Trophoblast cell (in vitro differentiated cells and primary cell): ENCODE measurements at regions not wholly inside any gene's neighbourhood (a gene's known extent, or its start where the extent isn't known, plus 50 kb on each side); places are given as distances from the start of the nearest gene placed in this dataset.

Experiments
- DNase-seq, 2 donors: peaks; one replicate each; pipeline ENCODE4 v3.0.0-alpha.2; 2016
- H2AFZ ChIP-seq: 2 replicates; pipeline ENCODE4 v1.6.1; 2013; ENCODE audit warnings: low read length, moderate library complexity, mild to moderate bottlenecking; ENCODE audit not compliant: insufficient read depth, poor library complexity
- H2AK5ac ChIP-seq: 2 replicates; pipeline ENCODE4 v1.6.1; 2013; ENCODE audit warnings: mild to moderate bottlenecking, low read length
- H2BK120ac ChIP-seq: 2 replicates; pipeline ENCODE4 v1.6.1; 2013; ENCODE audit warnings: low read length, mild to moderate bottlenecking, moderate library complexity; ENCODE audit not compliant: insufficient read depth, poor library complexity
- H2BK12ac ChIP-seq: 2 replicates; pipeline ENCODE4 v1.6.1; 2013; ENCODE audit warnings: mild to moderate bottlenecking, low read length, moderate library complexity
- H2BK5ac ChIP-seq: 2 replicates; pipeline ENCODE4 v1.6.1; 2013; ENCODE audit warnings: low read length, low read depth, moderate library complexity, mild to moderate bottlenecking; ENCODE audit not compliant: poor library complexity
- H3K14ac ChIP-seq: 2 replicates; pipeline ENCODE4 v1.6.1; 2013; ENCODE audit warnings: mild to moderate bottlenecking, low read length
- H3K18ac ChIP-seq: 2 replicates; pipeline ENCODE4 v1.6.1; 2013; ENCODE audit warnings: mild to moderate bottlenecking, low read length
- H3K23ac ChIP-seq: 2 replicates; pipeline ENCODE4 v1.6.1; 2013; ENCODE audit warnings: low read length
- H3K27ac ChIP-seq: 2 replicates; pipeline ENCODE4 v1.5.1; 2013; ENCODE audit warnings: low read depth, mild to moderate bottlenecking, inconsistent platforms, low read length, moderate library complexity
- H3K27me3 ChIP-seq: 2 replicates; pipeline ENCODE4 v1.6.1; 2013; ENCODE audit warnings: inconsistent platforms, mild to moderate bottlenecking, low read length, moderate library complexity; ENCODE audit not compliant: insufficient read depth
- H3K36me3 ChIP-seq, 2 experiments: 1 replicate in 1 of 2; 2 replicates in 1 of 2; pipeline ENCODE4 v1.6.1; 2013; ENCODE audit warnings: low read length in 2 of 2, mild to moderate bottlenecking in 2 of 2, moderate library complexity in 1 of 2; ENCODE audit not compliant: insufficient read depth in 2 of 2, control insufficient read depth in 1 of 2
- H3K4ac ChIP-seq: 2 replicates; pipeline ENCODE4 v1.6.1; 2013; ENCODE audit warnings: low read depth, mild to moderate bottlenecking, low read length, moderate library complexity
- H3K4me1 ChIP-seq, 2 experiments: 1 replicate in 1 of 2; 2 replicates in 1 of 2; pipeline ENCODE4 v1.6.1; 2013; ENCODE audit warnings: low read length in 2 of 2, mild to moderate bottlenecking in 2 of 2, moderate library complexity in 1 of 2; ENCODE audit not compliant: insufficient read depth in 2 of 2, control insufficient read depth in 1 of 2
- H3K4me2 ChIP-seq: 2 replicates; pipeline ENCODE4 v1.6.1; 2013; ENCODE audit warnings: inconsistent platforms, mild to moderate bottlenecking, low read length, moderate library complexity
- H3K4me3 ChIP-seq: 2 replicates; pipeline ENCODE4 v1.5.1; 2013; ENCODE audit warnings: mild to moderate bottlenecking, low read depth, low read length, inconsistent platforms
- H3K79me1 ChIP-seq: one replicate; pipeline ENCODE4 v1.6.1; 2013; ENCODE audit warnings: low read length
- H3K79me2 ChIP-seq: 2 replicates; pipeline ENCODE4 v1.6.1; 2013; ENCODE audit warnings: low read length, mild to moderate bottlenecking; ENCODE audit not compliant: control insufficient read depth, insufficient read depth, poor library complexity
- H3K9ac ChIP-seq: 2 replicates; pipeline ENCODE4 v1.6.1; 2013; ENCODE audit warnings: mild to moderate bottlenecking, low read length
- H3K9me3 ChIP-seq: 2 replicates; pipeline ENCODE4 v1.6.1; 2013; ENCODE audit warnings: low read depth, mild to moderate bottlenecking, control low read depth, inconsistent platforms, low read length; ENCODE audit not compliant: insufficient read depth
- H4K12ac ChIP-seq: 2 replicates; pipeline ENCODE4 v1.6.1; 2013; ENCODE audit warnings: low read depth, mild to moderate bottlenecking, low read length, moderate library complexity
- H4K8ac ChIP-seq: 2 replicates; pipeline ENCODE4 v1.6.1; 2013; ENCODE audit warnings: low read depth, mild to moderate bottlenecking, low read length, moderate library complexity
- H4K91ac ChIP-seq: one replicate; pipeline ENCODE4 v1.6.1; 2013; ENCODE audit warnings: low read depth, mild to moderate bottlenecking, low read length, moderate library complexity
- WGBS: extraction: QIAGEN DNeasy Blood & Tissue Kit; methylation state at CpG from one replicate; pipeline ENCODE4 v1.1.7; 2013; ENCODE audit warnings: missing lambda C conversion rate; ENCODE audit not compliant: insufficient read length, insufficient coverage; ENCODE audit errors: extremely low coverage; 5-methylcytosine and 5-hydroxymethylcytosine counted together

DNA sequence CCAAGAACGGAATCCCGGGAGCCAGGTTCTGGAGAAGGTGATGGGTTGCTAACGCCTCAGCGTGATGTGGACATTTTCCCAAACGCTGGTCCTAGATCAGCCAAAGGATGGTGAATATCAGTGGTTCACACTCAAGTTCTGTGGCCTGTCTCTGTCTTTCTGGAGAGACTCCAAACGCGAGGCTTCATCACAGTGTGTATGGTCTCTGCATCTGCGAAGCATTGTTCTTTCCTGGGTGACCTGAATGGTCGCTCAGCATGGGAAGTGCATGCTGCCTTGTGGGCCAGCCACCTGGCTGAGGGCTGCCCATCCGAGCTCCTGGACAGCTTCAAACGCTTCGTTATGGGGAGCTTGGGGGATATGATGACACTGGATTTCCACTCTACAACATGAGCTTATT lies 810.0 kb downstream of the TBC1D22A start:
- DNase-seq, result no peak
- Histone ChIP-seq H3K9me3 (peaks cover 56% of the 10 kb centered on the region), H2BK120ac (no peak overlapping the region), H3K9ac (no peak overlapping the region), H3K18ac (no peak overlapping the region), H4K8ac (no peak overlapping the region), H3K27ac (no peak overlapping the region), H4K91ac (no peak overlapping the region), H3K23ac (no peak overlapping the region), H2BK12ac (no peak overlapping the region), H3K36me3 (no peaks in the 10 kb centered on the region), H3K79me1 (no peaks in the 10 kb centered on the region), H3K27me3 (no peaks in the 10 kb centered on the region), H3K4ac (no peak overlapping the region), H3K14ac (no peak overlapping the region), H3K79me2 (no peaks in the 10 kb centered on the region), H3K4me2 (no peak overlapping the region), H4K12ac (no peak overlapping the region), H2AK5ac (no peak overlapping the region), H3K4me1 (no peaks in the 10 kb centered on the region), H2BK5ac (no peak overlapping the region), H2AFZ (no peak overlapping the region), H3K4me3 (no peak overlapping the region)
- no CpG with 5 or more reads among the region's 12 CpGs for WGBS

DNA sequence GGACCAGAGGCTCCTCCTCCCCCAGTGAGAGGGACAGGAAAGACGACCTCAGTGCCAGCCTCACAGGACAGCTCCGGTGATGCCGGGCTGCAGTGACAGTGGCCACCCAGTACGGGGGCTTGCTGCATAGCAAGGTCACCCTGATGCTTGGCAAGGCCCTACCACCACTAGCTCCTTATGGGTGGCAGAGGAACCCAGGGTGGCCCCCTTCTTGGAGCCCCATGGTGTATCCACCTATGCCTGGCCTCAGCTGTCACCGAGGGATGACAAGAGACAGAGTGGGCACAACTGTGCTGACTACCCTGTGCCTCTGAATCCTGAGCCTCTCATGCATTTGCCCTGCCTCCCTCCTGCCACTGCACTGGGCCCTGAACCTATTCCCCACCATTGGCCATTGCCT lies 809.2 kb downstream of the TBC1D22A start:
- H4K12ac ChIP-seq, result no peak overlapping the region
- no peak overlapping the region for H3K14ac ChIP-seq
- H3K23ac ChIP-seq, result no peak overlapping the region
- H3K79me2 ChIP-seq, result no peaks in the 10 kb centered on the region
- H2BK120ac ChIP-seq, result no peak overlapping the region
- H3K18ac ChIP-seq, result no peak overlapping the region
- H3K27me3 ChIP-seq, result no peaks in the 10 kb centered on the region
- no peak overlapping the region for H3K4me3 ChIP-seq
- no peak overlapping the region for H2BK5ac ChIP-seq
- WGBS, result no CpG with 5 or more reads among the region's 5 CpGs
- no peaks in the 10 kb centered on the region for H3K36me3 ChIP-seq
- peaks cover 59% of the 10 kb centered on the region for H3K9me3 ChIP-seq
- H3K4me2 ChIP-seq, result no peak overlapping the region
- no peaks in the 10 kb centered on the region for H3K4me1 ChIP-seq
- H3K4ac ChIP-seq, result no peak overlapping the region
- H3K79me1 ChIP-seq, result no peaks in the 10 kb centered on the region
- no peak overlapping the region for H3K9ac ChIP-seq
- no peak overlapping the region for H3K27ac ChIP-seq
- no peak overlapping the region for H2BK12ac ChIP-seq
- H2AK5ac ChIP-seq, result no peak overlapping the region
- no peak overlapping the region for H4K91ac ChIP-seq
- H2AFZ ChIP-seq, result no peak overlapping the region
- H4K8ac ChIP-seq, result no peak overlapping the region
- DNase-seq, result no peak

DNA sequence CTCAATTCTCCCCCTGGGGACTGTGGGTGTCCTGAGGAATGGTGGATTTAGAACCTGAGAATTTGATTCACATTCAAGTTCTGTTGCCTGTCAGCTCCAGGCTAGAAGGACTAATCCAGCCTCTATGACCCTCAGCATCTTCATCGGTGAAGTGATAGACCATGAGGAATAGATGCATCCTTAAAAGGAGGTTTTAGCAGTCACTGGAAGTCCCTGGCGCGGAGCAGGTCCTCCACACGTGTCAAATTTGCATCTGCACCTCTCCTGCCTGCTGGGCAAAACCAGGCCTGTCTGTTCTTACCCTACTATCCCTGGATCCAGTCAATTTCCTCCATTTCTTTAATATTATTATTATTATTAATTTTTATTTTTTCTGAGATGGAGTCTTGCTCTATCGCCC lies 808.4 kb downstream of the TBC1D22A start:
- no peak overlapping the region for H3K14ac ChIP-seq
- no peaks in the 10 kb centered on the region for H3K79me2 ChIP-seq
- H3K9me3 ChIP-seq, result peaks cover 65% of the 10 kb centered on the region
- WGBS, result no CpG with 5 or more reads among the region's 5 CpGs
- no peak overlapping the region for H2BK12ac ChIP-seq
- H3K4ac ChIP-seq, result no peak overlapping the region
- H3K9ac ChIP-seq, result no peak overlapping the region
- H3K23ac ChIP-seq, result no peak overlapping the region
- no peaks in the 10 kb centered on the region for H3K36me3 ChIP-seq
- no peak overlapping the region for H3K4me3 ChIP-seq
- no peak overlapping the region for H2AK5ac ChIP-seq
- H3K18ac ChIP-seq, result no peak overlapping the region
- H4K91ac ChIP-seq, result no peak overlapping the region
- no peak overlapping the region for H2BK5ac ChIP-seq
- no peak overlapping the region for H2AFZ ChIP-seq
- no peaks in the 10 kb centered on the region for H3K27me3 ChIP-seq
- H3K4me1 ChIP-seq, result no peaks in the 10 kb centered on the region
- H4K8ac ChIP-seq, result no peak overlapping the region
- no peak overlapping the region for H3K27ac ChIP-seq
- H3K79me1 ChIP-seq, result no peaks in the 10 kb centered on the region
- no peak overlapping the region for H4K12ac ChIP-seq
- H3K4me2 ChIP-seq, result no peak overlapping the region
- DNase-seq, result no peak
- H2BK120ac ChIP-seq, result no peak overlapping the region

DNA sequence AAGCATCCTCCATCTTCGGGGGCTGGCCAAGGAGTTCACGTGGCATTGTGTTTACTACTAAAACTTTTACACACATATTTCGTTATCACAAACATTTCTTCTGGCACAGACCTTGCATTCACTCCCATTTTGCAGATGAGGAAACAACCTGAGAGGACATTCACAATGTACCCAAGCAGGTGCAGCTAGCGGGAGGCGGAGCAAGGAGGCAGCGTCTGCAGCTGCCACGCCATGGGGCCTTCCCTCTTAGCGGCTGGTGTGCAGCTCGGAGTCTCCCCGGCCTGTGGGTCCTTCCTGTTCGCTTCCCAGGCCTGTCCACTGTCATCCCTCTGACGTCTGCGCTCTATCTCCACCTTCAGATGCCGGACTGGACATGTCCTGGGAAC lies 807.8 kb downstream of the TBC1D22A start:
- Histone ChIP-seq H2AK5ac (no peak overlapping the region), H3K27me3 (no peaks in the 10 kb centered on the region), H3K18ac (no peak overlapping the region), H2BK12ac (no peak overlapping the region), H3K4me1 (no peaks in the 10 kb centered on the region), H3K23ac (no peak overlapping the region), H4K91ac (no peak overlapping the region), H2BK5ac (no peak overlapping the region), H3K79me1 (no peaks in the 10 kb centered on the region), H3K4ac (no peak overlapping the region), H3K14ac (no peak overlapping the region), H3K4me3 (no peak overlapping the region), H3K9ac (no peak overlapping the region), H3K79me2 (no peaks in the 10 kb centered on the region), H3K36me3 (no peaks in the 10 kb centered on the region), H4K12ac (no peak overlapping the region), H3K4me2 (no peak overlapping the region), H2BK120ac (no peak overlapping the region), H2AFZ (no peak overlapping the region), H3K9me3 (peaks cover 68% of the 10 kb centered on the region), H4K8ac (no peak overlapping the region), H3K27ac (no peak overlapping the region)
- DNase-seq, result no peak
- WGBS, result no CpG with 5 or more reads among the region's 14 CpGs
